Heart right ventricle (tissue), 16 donors: ENCODE measurements at regions not wholly inside any gene's neighbourhood (a gene's known extent, or its start where the extent isn't known, plus 50 kb on each side); places are given as distances from the start of the nearest gene placed in this dataset.

Source experiments
- ATAC-seq, 8 donors: fragments of 200-7000 bp; cut with Tn5 transposase; one replicate each; pipeline ENCODE4 v1.9.1; 2020; ENCODE audit warnings: mild to moderate bottlenecking in 8 of 8, moderate library complexity in 8 of 8, moderate number of reproducible peaks in 1 of 8
- DNase-seq, 2 donors: peaks; one replicate each; pipeline ENCODE4 v3.0.0-alpha.2; 2020
- H3K27ac ChIP-seq, 10 donors: fragments of 200-600 bp; sonication (generic) in 2 of 10; one replicate each; pipeline versions ENCODE4 v1.5.0 to v1.8.0; 2020 to 2022; ENCODE audit warnings: mild to moderate bottlenecking in 3 of 10
- H3K27me3 ChIP-seq, 7 donors: fragments of 200-600 bp; one replicate each; pipeline ENCODE4 v1.8.0; 2021 to 2022; ENCODE audit warnings: mild to moderate bottlenecking in 2 of 7
- H3K36me3 ChIP-seq, 9 donors: fragments of 200-600 bp; sonication (generic) in 1 of 9; one replicate each; pipeline versions ENCODE4 v1.5.0 to v1.8.0; 2020 to 2022; ENCODE audit warnings: mild to moderate bottlenecking in 2 of 9
- H3K4me1 ChIP-seq, 9 donors: fragments of 200-600 bp; sonication (generic) in 1 of 9; one replicate each; pipeline versions ENCODE4 v1.5.0 to v1.8.0; 2020 to 2022; ENCODE audit warnings: mild to moderate bottlenecking in 4 of 9
- H3K4me3 ChIP-seq, 10 donors: fragments of 200-600 bp; sonication (generic) in 2 of 10; one replicate each; pipeline versions ENCODE4 v1.5.0 to v1.8.0; 2020 to 2022; ENCODE audit warnings: mild to moderate bottlenecking in 7 of 10, moderate library complexity in 2 of 10
- H3K9me3 ChIP-seq, 11 donors: fragments of 200-600 bp in 10 of 11; sonication (generic) in 2 of 11; one replicate each; pipeline versions ENCODE4 v1.5.0 to v1.8.0; 2013 to 2022; ENCODE audit warnings: mild to moderate bottlenecking in 2 of 11, control low read depth in 1 of 11, moderate library complexity in 1 of 11
- WGBS, 2 donors: extraction: QIAGEN DNeasy Blood & Tissue Kit; methylation state at CpG; one replicate each; pipeline ENCODE4 v1.1.7; 2013; ENCODE audit warnings: inconsistent platforms in 1 of 2; 5-methylcytosine and 5-hydroxymethylcytosine counted together
- intact Hi-C, 10 donors: fragments of 100-400 bp; cut with DNase I; formaldehyde crosslinking; loops; one replicate each; pipeline versions ENCODE4 v1.11.1 to v1.14.2; 2022
- TF ChIP-seq, protein P1 (sequence below), 9 donors: fragments of 200-600 bp; sonication (generic) in 2 of 9; IDR thresholded peaks; one replicate each; pipeline versions ENCODE4 v1.5.0 to v1.8.0; 2021 to 2022; ENCODE audit warnings: antibody characterized with exemption in 9 of 9, mild to moderate bottlenecking in 5 of 9, moderate library complexity in 1 of 9
- donor health status: Arrhythmogenic right ventricular cardiomyopathy.
- donor health status: ischemic (EF 13 %, LVEDD 7.1; RV severe dilation, severe dysfunction).
- donor health status: healthy with polysubstance abuse.
- donor health status: DM: no; HTN: yes; CAD: no.
- donor health status: DM: no; HTN: no; CAD: no.
- donor health status: ischemic (EF 25% LVEDD 6.9; RV normal size, moderate dysfunction).
- donor health status: ischemic (EF 25% LVEDD 5.7; RV mildly dilated, moderate dysfunction).
- donor health status: healthy.
- donor health status: DM: yes; HTN: yes; CAD: no.
- donor health status: Ischemic cardiomyopathy.
- donor health status: ischemic (EF 35%, LVEDD 5.7; RV mildly dilated, moderate dysfunction).
- donor health status: nonischemic (EF 11% LVEDD 7.7; RV severe dilation, severe dysfunction).
- donor health status: DM: yes; HTN: yes; CAD: no.
- donor health status: PGD.
- donor health status: ischemic (EF 29% LVEDD 5.4; RV normal size, mild dysfunction).
- donor health status: nonischemic (EF 23%, LVEDD 6.1; RV moderate dilation, normal function).

DNA sequence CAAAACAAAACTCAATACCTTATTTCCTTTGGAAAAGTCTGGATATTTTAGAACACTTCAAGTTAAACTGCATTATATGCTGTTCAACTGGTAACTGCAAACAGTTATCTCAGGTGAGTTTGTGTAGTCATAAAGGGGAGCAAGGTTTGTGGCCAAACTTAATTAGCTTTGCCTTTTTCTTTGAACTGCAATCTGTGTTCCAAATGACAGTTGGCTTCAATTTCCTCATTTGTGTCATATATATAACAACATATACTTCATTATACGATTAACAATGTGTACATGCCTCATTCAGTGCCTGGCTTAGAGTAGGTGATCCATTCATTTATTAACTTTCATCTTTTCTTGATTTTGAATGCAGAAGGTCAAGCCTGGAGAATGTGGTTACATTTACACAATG is 55.8 kb downstream of the KCNE4 start:
- H3K27ac ChIP-seq = no peak overlapping the region
- no peaks in the 10 kb centered on the region for H3K27me3 ChIP-seq
- DNase-seq (no peak), ATAC-seq (no peak)
- no peaks in the 10 kb centered on the region for H3K36me3 ChIP-seq
- intact Hi-C loops = loop anchor here in 3 of 10 donors (10.0 kb wide), 2 partner anchors 123 to 133 kb away; no protein-coding TSS in a partner anchor
- TF ChIP-seq, protein P1, sequence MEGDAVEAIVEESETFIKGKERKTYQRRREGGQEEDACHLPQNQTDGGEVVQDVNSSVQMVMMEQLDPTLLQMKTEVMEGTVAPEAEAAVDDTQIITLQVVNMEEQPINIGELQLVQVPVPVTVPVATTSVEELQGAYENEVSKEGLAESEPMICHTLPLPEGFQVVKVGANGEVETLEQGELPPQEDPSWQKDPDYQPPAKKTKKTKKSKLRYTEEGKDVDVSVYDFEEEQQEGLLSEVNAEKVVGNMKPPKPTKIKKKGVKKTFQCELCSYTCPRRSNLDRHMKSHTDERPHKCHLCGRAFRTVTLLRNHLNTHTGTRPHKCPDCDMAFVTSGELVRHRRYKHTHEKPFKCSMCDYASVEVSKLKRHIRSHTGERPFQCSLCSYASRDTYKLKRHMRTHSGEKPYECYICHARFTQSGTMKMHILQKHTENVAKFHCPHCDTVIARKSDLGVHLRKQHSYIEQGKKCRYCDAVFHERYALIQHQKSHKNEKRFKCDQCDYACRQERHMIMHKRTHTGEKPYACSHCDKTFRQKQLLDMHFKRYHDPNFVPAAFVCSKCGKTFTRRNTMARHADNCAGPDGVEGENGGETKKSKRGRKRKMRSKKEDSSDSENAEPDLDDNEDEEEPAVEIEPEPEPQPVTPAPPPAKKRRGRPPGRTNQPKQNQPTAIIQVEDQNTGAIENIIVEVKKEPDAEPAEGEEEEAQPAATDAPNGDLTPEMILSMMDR (IDR thresholded peaks at IDR 0.05) = no peak
- H3K4me1 ChIP-seq = peaks cover 0 to 1% (median 0%) of the 10 kb centered on the region in 9 donors
- 77 to 81% methylated on average over 1 of the region's 1 CpG for WGBS, 2 donors
- H3K9me3 ChIP-seq = no peaks in the 10 kb centered on the region
- H3K4me3 ChIP-seq = no peak overlapping the region

DNA sequence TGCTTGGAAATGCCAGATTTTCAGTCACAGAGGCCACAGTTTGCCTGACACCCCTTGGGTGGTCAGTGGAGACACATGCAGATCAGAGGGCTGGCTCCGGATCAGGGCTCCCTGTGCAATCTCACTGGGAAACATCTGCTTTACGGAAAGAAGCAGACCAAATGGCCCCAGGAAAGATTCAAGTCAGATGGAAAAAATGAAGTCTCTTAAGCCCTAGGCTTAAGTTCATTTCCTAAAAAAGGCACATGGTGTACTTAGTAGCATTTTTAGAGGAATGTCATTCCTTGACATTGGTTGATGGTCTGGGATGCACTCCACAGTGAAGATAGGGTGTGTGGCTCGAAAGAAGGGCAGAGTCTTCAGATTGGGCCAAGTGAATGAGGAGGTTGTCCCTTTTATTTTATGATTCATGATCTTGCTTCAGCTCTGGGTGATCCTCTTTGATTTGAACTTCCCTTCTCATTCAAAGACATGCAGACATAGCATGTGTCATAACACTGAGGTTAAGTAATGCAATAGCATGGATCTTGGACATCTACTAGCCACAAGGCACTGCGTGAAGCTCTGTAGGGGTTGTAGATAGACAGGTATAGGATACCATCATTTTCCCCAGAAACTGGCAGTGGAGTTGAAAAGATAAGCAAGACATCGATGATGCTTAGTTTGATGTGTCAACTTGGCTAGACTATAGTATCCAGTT is 56.5 kb downstream of the KCNE4 start:
- DNase-seq (no peak), ATAC-seq (peak in 1 of 8 donors; percentile 58)
- intact Hi-C loops = loop anchor here in 3 of 10 donors (10.0 kb wide), 2 partner anchors 124 to 134 kb away; no protein-coding TSS in a partner anchor
- TF ChIP-seq, protein P1 (IDR thresholded peaks at IDR 0.05) = no peak
- Histone ChIP-seq H3K36me3 (no peaks in the 10 kb centered on the region), H3K4me1 (no peaks in the 10 kb centered on the region), H3K4me3 (no peak overlapping the region), H3K27me3 (no peaks in the 10 kb centered on the region), H3K27ac (no peak overlapping the region), H3K9me3 (no peaks in the 10 kb centered on the region)
- 65 to 69% methylated on average over 5 of the region's 5 CpGs for WGBS, 2 donors

- DNase-seq (no peak), ATAC-seq (no peak)
- no peaks in the 10 kb centered on the region for H3K4me1 ChIP-seq
- H3K36me3 ChIP-seq = no peaks in the 10 kb centered on the region
- H3K27ac ChIP-seq = no peak overlapping the region
- TF ChIP-seq, protein P1 (IDR thresholded peaks at IDR 0.05) = no peak
- H3K27me3 ChIP-seq = no peaks in the 10 kb centered on the region
- H3K9me3 ChIP-seq = no peaks in the 10 kb centered on the region
- 61 to 77% methylated on average over 3 of the region's 3 CpGs for WGBS, 2 donors
- intact Hi-C loops = loop anchor here in 3 of 10 donors (10.0 kb wide), 2 partner anchors 125 to 135 kb away; no protein-coding TSS in a partner anchor
- no peak overlapping the region for H3K4me3 ChIP-seq
Measured at GRCh38 chr2:223109341-223109740, 57.4 kb downstream of the KCNE4 start.

DNA sequence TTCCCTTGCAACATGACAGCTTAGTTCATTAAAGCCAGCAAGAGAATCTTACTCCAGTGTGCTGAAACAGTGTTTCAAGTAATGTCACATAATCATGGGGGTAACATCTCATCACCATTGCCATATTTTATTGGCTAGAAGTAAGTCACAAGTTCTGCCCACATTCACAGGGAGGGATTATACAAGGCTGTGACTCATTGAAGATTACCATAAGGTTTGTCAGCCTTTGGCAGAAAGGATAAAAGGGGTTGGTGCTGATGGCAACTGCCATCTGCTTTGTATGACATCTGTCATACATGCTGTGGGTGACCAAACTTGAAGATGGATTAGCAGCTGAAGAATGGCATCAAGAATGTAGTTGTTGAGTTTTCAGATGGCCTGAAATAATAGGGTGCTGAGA is 61.2 kb downstream of the KCNE4 start:
- TF ChIP-seq, protein P1 (IDR thresholded peaks at IDR 0.05) = no peak
- ATAC-seq (no peak), DNase-seq (no peak)
- no peaks in the 10 kb centered on the region for H3K27me3 ChIP-seq
- no peak overlapping the region for H3K4me3 ChIP-seq
- H3K9me3 ChIP-seq = no peaks in the 10 kb centered on the region
- intact Hi-C loops = loop anchor here in 1 of 10 donors (5.0 kb wide), 1 partner anchor 416 kb away; no protein-coding TSS in a partner anchor
- H3K4me1 ChIP-seq = no peaks in the 10 kb centered on the region
- no peak overlapping the region for H3K27ac ChIP-seq
- H3K36me3 ChIP-seq = no peaks in the 10 kb centered on the region
